ENCODE measurements at regions not wholly inside any gene's neighbourhood (a gene's known extent, or its start where the extent isn't known, plus 50 kb on each side); places are given as distances from the start of the nearest gene placed in this dataset.

DNA sequence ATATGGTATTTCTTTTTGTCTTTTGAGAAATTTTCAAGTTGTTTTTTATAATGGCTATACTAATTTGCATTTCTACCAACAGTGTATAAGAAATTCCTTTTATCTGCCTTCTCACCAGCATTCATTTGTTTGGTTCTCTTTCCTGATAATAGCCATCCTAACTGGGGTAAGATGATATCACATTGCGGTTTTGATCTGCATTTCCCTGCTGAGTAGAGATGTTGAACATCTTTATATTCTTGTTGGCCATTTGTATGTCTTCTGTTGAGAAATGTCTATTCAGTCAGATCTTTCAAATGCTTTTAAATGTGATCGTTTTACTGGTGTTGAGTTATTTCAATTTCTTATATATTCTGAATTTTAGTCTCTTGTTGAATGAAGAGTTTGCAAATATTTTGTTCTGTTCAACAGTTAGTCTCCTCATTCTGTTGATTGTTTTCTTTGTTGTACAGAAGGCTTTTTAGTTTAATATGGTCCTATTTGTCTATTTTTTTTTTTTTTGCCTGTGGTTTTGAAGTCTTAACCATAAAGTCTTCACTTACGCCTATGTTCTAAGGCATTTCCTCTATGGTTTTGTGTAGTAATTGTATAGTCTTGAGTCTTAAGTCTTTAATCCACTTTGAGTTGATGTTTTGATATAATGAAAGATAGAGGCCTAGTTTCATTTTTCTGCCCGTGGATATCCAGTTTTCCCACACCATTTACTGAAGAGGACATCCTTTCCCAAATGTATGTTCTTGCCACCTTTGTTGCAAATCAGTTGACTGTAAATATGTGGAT is 1566.9 kb downstream of the STIM2 start:
- TF ChIP-seq NANOG (IDR thresholded peaks at IDR 0.05; ENCODE audit: borderline replicate concordance) = no peak
- TF ChIP-seq JUNB (IDR thresholded peaks at IDR 0.05; ENCODE audit: unreplicated experiment) = no peak
- TF ChIP-seq, protein P1, sequence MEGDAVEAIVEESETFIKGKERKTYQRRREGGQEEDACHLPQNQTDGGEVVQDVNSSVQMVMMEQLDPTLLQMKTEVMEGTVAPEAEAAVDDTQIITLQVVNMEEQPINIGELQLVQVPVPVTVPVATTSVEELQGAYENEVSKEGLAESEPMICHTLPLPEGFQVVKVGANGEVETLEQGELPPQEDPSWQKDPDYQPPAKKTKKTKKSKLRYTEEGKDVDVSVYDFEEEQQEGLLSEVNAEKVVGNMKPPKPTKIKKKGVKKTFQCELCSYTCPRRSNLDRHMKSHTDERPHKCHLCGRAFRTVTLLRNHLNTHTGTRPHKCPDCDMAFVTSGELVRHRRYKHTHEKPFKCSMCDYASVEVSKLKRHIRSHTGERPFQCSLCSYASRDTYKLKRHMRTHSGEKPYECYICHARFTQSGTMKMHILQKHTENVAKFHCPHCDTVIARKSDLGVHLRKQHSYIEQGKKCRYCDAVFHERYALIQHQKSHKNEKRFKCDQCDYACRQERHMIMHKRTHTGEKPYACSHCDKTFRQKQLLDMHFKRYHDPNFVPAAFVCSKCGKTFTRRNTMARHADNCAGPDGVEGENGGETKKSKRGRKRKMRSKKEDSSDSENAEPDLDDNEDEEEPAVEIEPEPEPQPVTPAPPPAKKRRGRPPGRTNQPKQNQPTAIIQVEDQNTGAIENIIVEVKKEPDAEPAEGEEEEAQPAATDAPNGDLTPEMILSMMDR (conservative IDR thresholded peaks at IDR 0.05; ENCODE audit: low read depth in 2 of 2) = no peak
- TF ChIP-seq POLR2AphosphoS5 (IDR thresholded peaks at IDR 0.05; ENCODE audit: low read depth) = no peak
- TF ChIP-seq EZH2 (IDR thresholded peaks at IDR 0.05; ENCODE audit: low read depth, unreplicated experiment) = no peak
- TF ChIP-seq, protein P2, sequence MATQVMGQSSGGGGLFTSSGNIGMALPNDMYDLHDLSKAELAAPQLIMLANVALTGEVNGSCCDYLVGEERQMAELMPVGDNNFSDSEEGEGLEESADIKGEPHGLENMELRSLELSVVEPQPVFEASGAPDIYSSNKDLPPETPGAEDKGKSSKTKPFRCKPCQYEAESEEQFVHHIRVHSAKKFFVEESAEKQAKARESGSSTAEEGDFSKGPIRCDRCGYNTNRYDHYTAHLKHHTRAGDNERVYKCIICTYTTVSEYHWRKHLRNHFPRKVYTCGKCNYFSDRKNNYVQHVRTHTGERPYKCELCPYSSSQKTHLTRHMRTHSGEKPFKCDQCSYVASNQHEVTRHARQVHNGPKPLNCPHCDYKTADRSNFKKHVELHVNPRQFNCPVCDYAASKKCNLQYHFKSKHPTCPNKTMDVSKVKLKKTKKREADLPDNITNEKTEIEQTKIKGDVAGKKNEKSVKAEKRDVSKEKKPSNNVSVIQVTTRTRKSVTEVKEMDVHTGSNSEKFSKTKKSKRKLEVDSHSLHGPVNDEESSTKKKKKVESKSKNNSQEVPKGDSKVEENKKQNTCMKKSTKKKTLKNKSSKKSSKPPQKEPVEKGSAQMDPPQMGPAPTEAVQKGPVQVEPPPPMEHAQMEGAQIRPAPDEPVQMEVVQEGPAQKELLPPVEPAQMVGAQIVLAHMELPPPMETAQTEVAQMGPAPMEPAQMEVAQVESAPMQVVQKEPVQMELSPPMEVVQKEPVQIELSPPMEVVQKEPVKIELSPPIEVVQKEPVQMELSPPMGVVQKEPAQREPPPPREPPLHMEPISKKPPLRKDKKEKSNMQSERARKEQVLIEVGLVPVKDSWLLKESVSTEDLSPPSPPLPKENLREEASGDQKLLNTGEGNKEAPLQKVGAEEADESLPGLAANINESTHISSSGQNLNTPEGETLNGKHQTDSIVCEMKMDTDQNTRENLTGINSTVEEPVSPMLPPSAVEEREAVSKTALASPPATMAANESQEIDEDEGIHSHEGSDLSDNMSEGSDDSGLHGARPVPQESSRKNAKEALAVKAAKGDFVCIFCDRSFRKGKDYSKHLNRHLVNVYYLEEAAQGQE (IDR thresholded peaks at IDR 0.05; ENCODE audit: unreplicated experiment) = no peak
- TF ChIP-seq EZH2phosphoT487 (IDR thresholded peaks at IDR 0.05; ENCODE audit: unreplicated experiment) = no peak
- TF ChIP-seq ZNF331 (CRISPR knock-in tag; IDR thresholded peaks at IDR 0.05; ENCODE audit: low read depth) = no peak
- no peak for TF ChIP-seq CREB1 (CRISPR knock-in tag; IDR thresholded peaks at IDR 0.05; ENCODE audit: low read depth)
- no peak for TF ChIP-seq ZNF114 (CRISPR knock-in tag; IDR thresholded peaks at IDR 0.05)
- TF ChIP-seq STAT1 (IDR thresholded peaks at IDR 0.05; ENCODE audit: unreplicated experiment) = no peak
